BJ (cell line): ENCODE measurements at regions not wholly inside any gene's neighbourhood (a gene's known extent, or its start where the extent isn't known, plus 50 kb on each side); places are given as distances from the start of the nearest gene placed in this dataset.

Source experiments
- CTCF ChIA-PET: fragments of 350-600 bp; formaldehyde crosslinking; extraction: SDS; loops from one replicate; lab custom pipeline; 2021; ENCODE audit warnings: antibody characterized with exemption, inconsistent platforms; lab: Yijun Ruan, JAX
- POLR2A ChIA-PET: fragments of 300-600 bp; sonication (Branson Sonifier 250); formaldehyde crosslinking; extraction: SDS; loops from one replicate; lab custom pipeline; 2021; ENCODE audit warnings: antibody characterized with exemption; lab: Charles Lee
- DNase-seq: peaks from one replicate; pipeline ENCODE4 v3.0.0-alpha.2; 2011; ENCODE audit warnings: low read depth
- H3K27me3 ChIP-seq: 2 replicates; pipeline ENCODE4 v1.6.0; 2011; ENCODE audit warnings: low read length; ENCODE audit not compliant: control insufficient read depth, insufficient read depth
- H3K36me3 ChIP-seq: 2 replicates; pipeline ENCODE4 v1.5.1; 2011; ENCODE audit warnings: low read length; ENCODE audit not compliant: control insufficient read depth, insufficient read depth
- H3K4me3 ChIP-seq: 2 replicates; pipeline ENCODE4 v1.5.1; 2011; ENCODE audit warnings: low read depth, mild to moderate bottlenecking, control low read depth, low read length
- CTCF ChIP-seq: IDR thresholded peaks from 2 replicates; pipeline ENCODE4 v1.5.1; 2011; ENCODE audit warnings: low read depth, mild to moderate bottlenecking, control low read depth, inconsistent platforms, low read length, moderate library complexity; ENCODE audit not compliant: insufficient read depth

DNA sequence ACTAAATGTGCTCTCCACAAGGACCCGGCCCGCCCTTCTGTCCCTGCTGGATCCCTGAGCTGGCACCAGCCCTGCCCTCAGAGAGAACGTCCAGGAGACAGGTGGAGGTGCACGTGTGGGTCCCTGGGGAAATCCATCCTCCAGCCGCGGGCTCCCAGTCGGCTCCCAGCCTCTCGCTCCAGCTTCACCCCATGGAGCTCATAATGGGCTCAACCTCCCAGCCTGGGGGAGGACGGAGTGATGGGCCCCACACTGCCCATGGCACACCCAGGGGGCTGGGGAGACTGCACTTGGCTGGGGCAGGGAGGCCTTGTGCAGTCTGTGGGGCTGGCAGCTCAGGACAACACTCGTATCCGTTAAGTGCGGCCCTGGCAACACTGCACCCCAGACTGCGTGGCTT, 250.5 kb downstream of the TMEM121 start:
- ChIA-PET POLR2A (no interaction called here), CTCF (no interaction called here)
- Histone ChIP-seq H3K27me3 (no peaks in the 10 kb centered on the region), H3K36me3 (no peaks in the 10 kb centered on the region), H3K4me3 (no peak overlapping the region)
- no peak for TF ChIP-seq CTCF
- no peak for DNase-seq

DNA sequence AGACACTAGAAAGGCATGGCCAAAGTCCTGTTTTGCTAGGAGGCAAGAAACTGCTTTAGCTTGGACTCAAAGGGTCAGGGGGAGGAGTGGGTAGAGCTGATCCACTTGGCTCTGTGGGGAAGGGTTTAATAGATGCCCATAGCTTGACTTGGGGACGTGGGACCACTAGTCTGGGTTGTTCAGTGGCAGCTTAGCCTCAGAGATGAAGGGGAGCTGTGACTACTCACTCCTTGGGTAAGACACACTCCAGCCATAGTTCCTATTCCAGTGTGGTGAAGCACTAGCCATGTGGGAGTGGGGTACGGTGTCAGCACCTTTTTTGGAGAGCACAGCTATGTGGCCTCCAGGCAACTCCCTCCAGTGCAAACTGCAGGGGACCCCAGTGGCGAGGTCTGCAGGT, 257.3 kb downstream of the TMEM121 start:
- no peak for TF ChIP-seq CTCF
- ChIA-PET CTCF (no interaction called here), POLR2A (no interaction called here)
- DNase-seq: no peak
- H3K4me3 ChIP-seq: no peak overlapping the region
- no peaks in the 10 kb centered on the region for H3K36me3 ChIP-seq
- H3K27me3 ChIP-seq: no peaks in the 10 kb centered on the region

GRCh38 chr14:105793836-105794235, 267.5 kb downstream of the TMEM121 start:
- no peak for DNase-seq
- POLR2A ChIA-PET: no interaction called here

DNA sequence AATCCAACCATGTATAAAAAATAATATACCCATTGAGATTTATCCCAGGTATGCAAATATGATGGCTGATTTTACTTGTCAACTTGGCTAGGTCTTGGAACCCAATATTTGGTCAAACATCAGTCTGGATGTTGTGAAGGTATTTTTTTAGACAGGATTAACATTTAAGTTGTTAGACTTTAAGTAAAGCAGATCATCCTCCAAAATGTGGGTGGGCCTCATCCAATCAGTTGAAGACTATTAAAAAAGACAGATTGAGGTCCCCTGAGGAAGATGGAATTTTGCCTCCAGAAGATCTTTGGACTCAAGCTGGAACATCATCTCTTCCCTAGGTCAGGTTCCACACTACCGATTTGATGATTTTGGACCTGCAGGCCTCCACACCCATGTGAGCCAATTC, 271.2 kb downstream of the TMEM121 start:
- DNase-seq: no peak
- no peaks in the 10 kb centered on the region for H3K36me3 ChIP-seq
- no peaks in the 10 kb centered on the region for H3K27me3 ChIP-seq
- CTCF ChIA-PET: interaction anchor here (1.0 kb wide), 1 partner anchor 12 kb away, joined by 3 read pairs; no protein-coding TSS in a partner anchor
- TF ChIP-seq CTCF: no peak
- POLR2A ChIA-PET: no interaction called here
- no peak overlapping the region for H3K4me3 ChIP-seq

More at GRCh38 chr14:105793836-105794235, 267.5 kb downstream of the TMEM121 start:
- Histone ChIP-seq H3K4me3 (no peak overlapping the region), H3K27me3 (no peaks in the 10 kb centered on the region), H3K36me3 (no peaks in the 10 kb centered on the region)
- no peak for TF ChIP-seq CTCF
- CTCF ChIA-PET: no interaction called here

GRCh38 chr14:105805701-105806100, 279.3 kb downstream of the TMEM121 start:
- Histone ChIP-seq H3K4me3 (no peak overlapping the region), H3K27me3 (no peaks in the 10 kb centered on the region), H3K36me3 (no peaks in the 10 kb centered on the region)
- ChIA-PET POLR2A (no interaction called here), CTCF (no interaction called here)
- DNase-seq: no peak
- TF ChIP-seq CTCF: no peak
